Stomach smooth muscle (tissue), 2 donors: ENCODE measurements at regions not wholly inside any gene's neighbourhood (a gene's known extent, or its start where the extent isn't known, plus 50 kb on each side); places are given as distances from the start of the nearest gene placed in this dataset.
"Not testable (repeated sequence)": the region's sequence is repeated elsewhere in the genome, so short reads cannot be mapped to it uniquely, and the experiment has no call there.

Source experiments
- H3K27ac ChIP-seq: one replicate; pipeline ENCODE4 v1.7.0; 2013; ENCODE audit warnings: mild to moderate bottlenecking, low read length, inconsistent platforms
- H3K27me3 ChIP-seq, 2 donors: one replicate each; pipeline ENCODE4 v1.7.0; 2013; ENCODE audit warnings: low read length in 2 of 2; ENCODE audit not compliant: insufficient read depth in 2 of 2, control insufficient read depth in 1 of 2
- H3K36me3 ChIP-seq, 2 donors: one replicate each; pipeline ENCODE4 v1.7.0; 2013; ENCODE audit warnings: low read length in 2 of 2; ENCODE audit not compliant: control insufficient read depth in 2 of 2, insufficient read depth in 2 of 2
- H3K4me1 ChIP-seq: one replicate; pipeline ENCODE4 v1.7.0; 2013; ENCODE audit warnings: low read length; ENCODE audit not compliant: control insufficient read depth, insufficient read depth
- H3K4me3 ChIP-seq, 2 donors: one replicate each; pipeline ENCODE4 v1.7.0; 2013; ENCODE audit warnings: low read length in 2 of 2
- H3K9ac ChIP-seq, 2 donors: one replicate each; pipeline ENCODE4 v1.7.0; 2013; ENCODE audit warnings: low read length in 2 of 2, mild to moderate bottlenecking in 1 of 2
- H3K9me3 ChIP-seq, 2 donors: one replicate each; pipeline ENCODE4 v1.7.0; 2013; ENCODE audit warnings: low read length in 2 of 2; ENCODE audit not compliant: control insufficient read depth in 2 of 2
- donor health status: healthy.
- donor health status: Pancreatic carcinoma.

DNA sequence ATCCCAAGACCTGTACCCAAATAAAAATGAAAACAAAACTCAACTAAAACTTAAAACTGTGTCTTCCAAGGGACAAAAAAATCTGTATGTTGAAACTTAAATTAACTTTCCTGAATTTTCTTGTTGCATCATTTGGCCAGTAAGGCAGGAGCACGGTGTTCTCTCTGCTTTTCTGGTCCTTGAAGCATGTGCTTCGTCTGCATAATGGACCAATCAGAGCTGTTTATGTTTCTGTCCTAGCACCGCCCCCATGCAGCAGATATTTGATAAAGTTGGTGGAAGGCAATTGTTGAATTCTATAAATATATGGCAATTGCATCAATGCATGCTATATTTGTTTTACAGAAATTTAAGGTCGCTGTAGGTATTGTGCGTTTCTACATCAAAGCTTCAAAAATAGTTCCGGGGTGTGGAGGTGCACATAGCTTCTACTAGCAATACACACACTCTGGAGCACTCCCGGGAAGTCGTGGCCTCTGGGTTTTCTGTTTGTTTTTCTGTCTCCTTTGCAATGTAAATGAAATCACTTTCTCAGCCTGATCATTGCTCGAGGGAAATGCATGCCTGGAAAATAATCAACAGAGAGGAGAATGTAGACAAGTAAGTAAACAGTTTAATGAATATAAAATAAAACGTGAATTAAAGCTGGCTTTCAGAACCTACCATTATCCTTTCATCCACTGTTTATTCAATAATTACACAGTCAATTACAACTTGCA, 206.3 kb downstream of the BCAS1 start:
- H3K4me1 ChIP-seq, result peaks cover 16% of the 10 kb centered on the region
- H3K27ac ChIP-seq, H3K9me3 ChIP-seq, H3K4me3 ChIP-seq, H3K27me3 ChIP-seq, H3K9ac ChIP-seq, H3K36me3 ChIP-seq: not testable (repeated sequence)

DNA sequence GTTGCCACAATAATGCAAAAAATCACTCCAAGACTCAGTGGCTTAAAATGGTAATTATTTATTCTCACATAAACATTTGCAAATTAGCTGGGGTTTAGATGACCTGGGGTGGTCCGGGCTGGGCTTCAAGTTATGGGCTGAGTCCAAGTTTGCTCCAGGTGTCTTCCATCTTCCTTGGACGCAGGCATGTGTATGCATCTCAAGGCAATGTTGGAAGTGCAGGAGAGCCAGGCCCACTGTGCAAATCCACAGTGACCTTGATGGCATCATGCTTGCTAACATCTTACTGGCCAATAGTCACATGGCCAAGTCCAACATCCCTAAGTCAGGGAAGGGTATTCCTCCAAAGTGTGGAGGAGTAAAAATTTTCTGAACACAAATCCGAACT, 206.9 kb downstream of the BCAS1 start:
- not testable (repeated sequence) for H3K27ac ChIP-seq, H3K9ac ChIP-seq
- peaks cover 16% of the 10 kb centered on the region for H3K4me1 ChIP-seq

DNA sequence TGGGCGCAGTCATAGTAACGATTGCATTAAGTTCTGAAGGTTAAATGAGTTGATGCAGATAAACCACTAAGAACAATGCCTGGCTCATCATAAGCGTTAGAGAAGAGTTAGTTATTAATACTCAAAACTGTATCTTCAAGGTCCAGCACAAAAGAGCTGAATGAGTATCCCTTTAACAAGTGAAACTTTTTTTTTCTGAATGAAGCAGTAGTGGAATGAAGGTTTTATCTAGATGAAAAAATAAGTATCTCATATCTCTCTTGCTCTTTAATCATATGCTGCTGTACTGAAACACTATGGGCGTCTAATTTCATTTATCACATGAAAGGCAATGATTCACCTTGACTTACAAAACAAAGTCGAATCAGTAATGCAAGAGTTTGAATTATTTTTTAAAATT, 207.4 kb downstream of the BCAS1 start:
- H3K9me3 ChIP-seq, H3K9ac ChIP-seq, H3K27me3 ChIP-seq: not testable (repeated sequence)

More for the DNA sequence above, 206.9 kb downstream of the BCAS1 start:
- not testable (repeated sequence) for H3K36me3 ChIP-seq, H3K9me3 ChIP-seq, H3K4me3 ChIP-seq, H3K27me3 ChIP-seq

DNA sequence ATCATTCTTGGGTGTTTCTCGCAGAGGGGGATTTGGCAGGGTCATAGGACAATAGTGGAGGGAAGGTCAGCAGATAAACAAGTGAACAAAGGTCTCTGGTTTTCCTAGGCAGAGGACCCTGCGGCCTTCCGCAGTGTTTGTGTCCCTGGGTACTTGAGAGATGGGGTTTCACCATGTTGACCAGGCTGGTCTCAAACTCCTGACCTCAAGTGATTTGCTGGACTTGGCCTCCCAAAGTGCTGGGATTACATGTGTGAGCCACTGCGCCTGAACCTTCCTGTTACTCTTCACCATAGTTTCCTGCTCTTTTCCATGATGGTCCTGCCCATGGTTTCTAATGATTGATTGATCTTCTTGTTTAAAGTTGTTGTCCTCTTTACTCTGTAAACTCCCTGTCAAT, 207.9 kb downstream of the BCAS1 start:
- H3K27me3 ChIP-seq, H3K9me3 ChIP-seq, H3K36me3 ChIP-seq, H3K27ac ChIP-seq, H3K4me3 ChIP-seq, H3K9ac ChIP-seq: not testable (repeated sequence)
- peaks cover 16% of the 10 kb centered on the region for H3K4me1 ChIP-seq

More for the DNA sequence above, 207.4 kb downstream of the BCAS1 start:
- not testable (repeated sequence) for H3K36me3 ChIP-seq, H3K27ac ChIP-seq, H3K4me3 ChIP-seq
- peaks cover 16% of the 10 kb centered on the region for H3K4me1 ChIP-seq

DNA sequence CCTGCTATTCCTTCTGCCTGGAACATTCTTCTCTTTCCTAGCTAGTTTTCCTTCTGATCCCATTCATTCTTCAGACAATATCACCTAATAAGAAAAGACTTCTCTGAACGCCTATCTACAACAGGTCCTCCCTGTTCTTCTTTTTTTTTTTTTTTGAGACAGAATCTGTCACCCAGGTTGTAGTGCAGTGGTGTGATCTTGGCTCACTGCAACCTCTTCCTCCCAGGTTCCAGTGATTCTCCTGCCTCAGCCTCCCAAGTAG, 208.3 kb downstream of the BCAS1 start:
- not testable (repeated sequence) for H3K36me3 ChIP-seq, H3K9ac ChIP-seq, H3K27me3 ChIP-seq, H3K4me3 ChIP-seq, H3K27ac ChIP-seq, H3K9me3 ChIP-seq
- peaks cover 16% of the 10 kb centered on the region for H3K4me1 ChIP-seq

DNA sequence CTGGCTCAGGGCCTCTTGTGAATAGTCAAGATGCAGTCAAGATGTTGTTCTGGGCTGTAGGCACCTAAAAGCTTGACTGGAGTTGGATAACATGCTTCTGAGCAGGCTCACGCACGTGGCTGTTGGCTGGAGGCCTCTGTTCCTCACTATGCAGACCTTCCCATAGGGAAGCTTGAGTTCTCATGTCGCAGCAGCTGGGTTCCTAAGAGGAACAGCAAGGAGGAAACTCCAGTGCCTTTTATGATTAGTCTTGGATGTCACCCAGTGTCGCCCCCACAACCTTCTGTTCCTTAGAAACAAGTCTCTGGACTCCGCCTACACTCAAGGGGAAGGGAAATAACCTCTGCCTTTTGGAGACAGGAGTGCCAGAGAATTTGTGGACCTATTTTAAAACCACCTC, 210.7 kb downstream of the BCAS1 start:
- H3K9ac ChIP-seq, result no peak overlapping the region
- H3K27me3 ChIP-seq, result no peaks in the 10 kb centered on the region
- H3K9me3 ChIP-seq, result no peaks in the 10 kb centered on the region
- H3K27ac ChIP-seq, result no peak overlapping the region
- no peak overlapping the region for H3K4me3 ChIP-seq
- no peaks in the 10 kb centered on the region for H3K36me3 ChIP-seq
- H3K4me1 ChIP-seq, result no peaks in the 10 kb centered on the region

DNA sequence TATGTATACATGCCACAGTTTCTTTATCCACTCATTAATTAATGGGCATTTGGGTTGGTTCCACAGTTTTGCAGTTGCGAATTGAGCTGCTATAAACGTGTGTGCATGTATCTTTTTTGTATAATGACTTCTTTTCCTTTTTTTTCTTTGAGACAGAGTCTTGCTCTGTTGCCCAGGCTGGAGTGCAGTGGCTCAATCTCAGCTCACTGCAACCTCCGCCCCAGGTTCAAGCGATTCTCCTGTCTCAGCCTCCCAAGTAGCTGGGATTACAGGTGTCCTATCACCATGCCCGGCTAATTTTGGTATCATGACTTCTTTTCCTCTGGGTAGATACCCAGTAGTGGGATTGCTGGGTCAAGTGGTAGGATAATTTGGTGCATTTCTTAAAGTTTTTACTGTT, 211.4 kb downstream of the BCAS1 start:
- not testable (repeated sequence) for H3K4me1 ChIP-seq, H3K4me3 ChIP-seq, H3K27ac ChIP-seq, H3K27me3 ChIP-seq, H3K9ac ChIP-seq, H3K36me3 ChIP-seq, H3K9me3 ChIP-seq

DNA sequence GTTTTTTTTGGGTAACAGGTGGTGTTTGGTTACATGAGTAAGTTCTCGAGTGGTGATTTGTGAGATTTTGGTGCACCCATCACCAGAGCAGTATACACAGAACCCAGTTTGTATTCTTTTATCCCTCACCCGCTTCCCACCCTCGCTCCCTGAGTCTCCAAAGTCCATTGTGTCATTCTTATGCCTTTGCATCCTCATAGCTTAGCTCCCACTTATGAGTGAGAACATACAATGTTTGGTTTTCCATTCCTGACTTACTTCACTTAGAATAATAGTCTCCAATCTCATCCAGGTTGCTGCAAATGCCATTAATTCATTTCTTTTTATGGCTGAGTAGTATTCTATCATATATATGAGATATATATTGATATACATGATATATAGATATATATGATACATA, 211.9 kb downstream of the BCAS1 start:
- H3K27ac ChIP-seq, H3K9me3 ChIP-seq, H3K4me3 ChIP-seq, H3K36me3 ChIP-seq, H3K27me3 ChIP-seq, H3K9ac ChIP-seq, H3K4me1 ChIP-seq: not testable (repeated sequence)

DNA sequence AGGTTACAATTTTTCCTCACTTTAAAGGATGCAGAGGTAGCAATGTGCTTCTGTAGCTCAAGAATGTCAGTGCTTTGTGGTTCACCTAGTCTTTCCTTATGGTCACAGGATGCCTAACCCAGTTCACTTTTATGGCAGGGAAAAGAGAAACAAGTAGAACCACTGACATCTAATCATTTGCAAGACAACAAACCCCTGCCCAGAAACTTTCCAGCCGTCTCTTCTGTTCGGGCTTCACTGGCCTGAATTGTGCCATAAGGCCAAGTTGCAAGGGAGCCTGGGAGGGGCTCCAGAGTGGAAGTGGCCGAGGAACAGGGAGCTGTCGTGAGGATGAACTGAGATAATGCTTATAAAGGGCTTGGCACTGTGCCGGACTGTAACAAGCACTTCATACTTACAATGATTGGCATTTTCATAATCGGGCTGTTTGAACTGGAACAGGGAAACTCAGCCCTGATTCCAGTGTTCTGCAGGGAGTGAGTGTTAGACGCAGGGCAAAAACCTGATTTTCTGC, 212.6 kb downstream of the BCAS1 start:
- no peaks in the 10 kb centered on the region for H3K27me3 ChIP-seq
- H3K9ac ChIP-seq, result no peak overlapping the region
- no peak overlapping the region for H3K27ac ChIP-seq

DNA sequence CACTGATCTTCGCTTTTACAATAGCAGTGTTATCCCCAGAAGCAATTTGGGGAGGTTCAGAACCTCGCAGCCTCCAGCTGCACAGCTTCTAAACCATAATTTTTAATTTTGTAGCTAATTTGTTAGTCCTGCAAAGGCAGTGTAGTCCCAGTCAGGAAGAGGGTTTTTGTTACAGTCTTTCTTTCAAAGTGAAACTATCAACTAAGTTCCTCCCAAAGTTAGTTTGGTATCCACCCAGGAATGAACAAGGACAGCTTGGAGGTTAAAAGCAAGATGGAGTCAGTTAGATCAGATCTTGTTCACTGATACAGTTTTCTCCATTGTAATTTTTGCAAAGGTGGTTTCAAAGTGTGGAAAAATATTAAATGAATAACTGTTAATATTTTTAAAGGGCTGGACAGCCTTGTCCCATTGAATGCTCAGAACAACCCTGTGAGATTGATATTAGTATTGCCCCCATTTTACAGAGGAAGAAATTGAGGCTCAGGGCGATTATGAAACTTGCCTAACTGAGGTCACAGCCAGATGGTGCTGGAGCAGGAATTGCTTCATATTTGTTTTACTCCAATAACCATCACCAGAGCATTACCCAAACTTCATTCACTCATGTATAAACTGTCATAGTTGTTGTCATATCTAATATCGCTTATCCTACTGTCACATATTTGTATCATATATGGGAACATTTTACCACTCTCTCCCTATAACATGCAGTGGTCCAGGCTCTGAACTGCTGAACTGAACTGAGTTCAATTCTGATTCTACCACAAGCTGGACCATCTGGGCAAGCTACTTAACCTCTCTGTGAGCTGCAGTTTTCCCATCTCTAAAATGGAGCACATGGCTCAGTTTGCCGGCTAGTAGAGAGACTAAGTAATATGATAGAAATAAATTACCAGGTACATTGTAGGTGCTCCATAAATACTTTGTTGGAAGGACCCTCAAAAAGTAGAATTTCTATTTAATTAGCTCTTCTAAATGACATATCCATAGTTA, 213.8 kb downstream of the BCAS1 start:
- no peak overlapping the region for H3K27ac ChIP-seq
- H3K4me3 ChIP-seq, result no peak overlapping the region
- H3K9ac ChIP-seq, result no peak overlapping the region
- no peaks in the 10 kb centered on the region for H3K9me3 ChIP-seq
- no peaks in the 10 kb centered on the region for H3K36me3 ChIP-seq
- no peaks in the 10 kb centered on the region for H3K27me3 ChIP-seq
- H3K4me1 ChIP-seq, result no peaks in the 10 kb centered on the region

More for the DNA sequence above, 212.6 kb downstream of the BCAS1 start:
- Histone ChIP-seq H3K4me1 (no peaks in the 10 kb centered on the region), H3K36me3 (no peaks in the 10 kb centered on the region), H3K4me3 (no peak overlapping the region), H3K9me3 (no peaks in the 10 kb centered on the region)

DNA sequence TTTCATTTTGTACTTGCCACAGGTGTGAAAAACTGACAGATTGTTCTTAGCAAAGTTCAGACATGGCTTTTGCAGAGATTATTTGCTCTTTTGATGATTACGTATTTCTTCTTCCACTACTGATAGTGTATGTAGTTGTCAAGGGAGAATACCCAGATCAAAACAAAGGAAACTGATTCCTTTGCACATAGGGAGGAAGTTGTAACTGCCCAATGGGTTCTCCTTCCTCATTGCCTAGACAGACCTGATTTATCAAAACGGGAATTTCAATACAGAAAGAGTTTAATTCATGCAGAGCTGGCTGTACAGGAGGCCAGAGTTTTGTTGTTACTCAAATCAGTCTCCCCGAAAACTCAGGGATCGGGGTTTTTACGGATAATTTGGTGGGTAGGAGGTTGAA, 214.7 kb downstream of the BCAS1 start:
- H3K27me3 ChIP-seq, result no peaks in the 10 kb centered on the region
- no peak overlapping the region for H3K9ac ChIP-seq
- no peaks in the 10 kb centered on the region for H3K4me1 ChIP-seq
- no peak overlapping the region for H3K4me3 ChIP-seq
- no peak overlapping the region for H3K27ac ChIP-seq
- no peaks in the 10 kb centered on the region for H3K9me3 ChIP-seq
- H3K36me3 ChIP-seq, result no peaks in the 10 kb centered on the region
